GM18526 (cell line): ENCODE measurements at regions not wholly inside any gene's neighbourhood (a gene's known extent, or its start where the extent isn't known, plus 50 kb on each side); places are given as distances from the start of the nearest gene placed in this dataset.

ENCODE experiments used
- POLR2A ChIP-seq: IDR thresholded peaks from 3 replicates; pipeline ENCODE4 v1.6.1; 2011; ENCODE audit not compliant: insufficient read length; ENCODE audit errors: extremely low read depth

GRCh38 chr19:28920269-28921066 lies 292.5 kb downstream of the UQCRFS1 start:
- TF ChIP-seq POLR2A: no peak

DNA sequence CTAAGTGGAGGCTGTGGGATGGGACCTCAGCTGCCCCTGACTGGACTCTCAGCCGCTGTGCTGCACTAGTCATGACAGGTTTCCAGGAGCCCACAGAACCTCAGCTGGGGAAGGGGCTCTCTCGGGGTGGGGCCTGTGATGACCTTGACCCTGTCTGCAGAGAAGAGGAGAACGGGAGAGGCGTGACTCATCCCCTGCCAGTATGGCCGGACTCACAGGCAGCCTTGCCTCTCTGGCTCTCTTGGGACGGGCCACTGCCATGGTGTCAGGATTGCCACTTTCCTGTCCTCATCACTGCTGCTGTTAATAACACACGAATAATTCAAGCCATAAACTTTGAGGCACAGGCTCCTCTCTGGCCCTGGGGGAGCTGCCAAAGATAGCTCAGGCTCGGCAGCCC lies 295.3 kb downstream of the UQCRFS1 start:
- no peak for TF ChIP-seq POLR2A

DNA sequence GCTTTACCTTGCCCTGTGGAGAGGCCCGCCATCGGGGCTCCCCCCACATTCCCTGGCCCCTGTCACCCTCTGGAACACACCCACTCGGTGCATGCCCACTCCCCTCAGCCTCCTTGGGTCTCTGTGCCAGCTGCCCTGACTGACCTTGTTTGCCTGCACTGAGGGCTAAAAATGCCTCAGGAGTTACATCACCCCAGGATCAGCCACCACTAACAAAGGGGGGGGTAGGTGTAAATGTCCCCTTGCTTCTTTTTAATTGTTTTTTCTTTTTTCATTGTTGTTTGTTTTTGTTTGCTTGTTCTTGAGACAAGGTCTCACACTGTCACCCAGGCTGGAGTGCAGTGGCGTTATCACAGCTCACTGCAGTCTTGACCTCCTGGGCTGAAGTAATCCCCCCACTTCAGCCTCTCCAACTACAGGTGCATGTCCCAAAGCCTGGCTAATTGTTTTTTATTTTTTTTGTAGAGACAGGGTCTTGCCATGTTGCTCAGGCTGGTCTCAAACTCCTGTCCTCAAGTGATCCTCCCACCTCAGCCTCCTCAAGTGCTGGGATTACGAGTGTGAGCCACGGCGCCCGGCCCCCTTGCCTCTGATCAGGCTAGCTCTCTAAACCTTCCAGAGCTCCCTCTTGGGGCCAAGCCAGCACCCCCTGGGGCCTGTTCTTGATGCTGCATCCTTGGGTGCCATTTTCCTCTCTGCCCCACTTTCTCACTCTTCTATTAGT lies 297.1 kb downstream of the UQCRFS1 start:
- TF ChIP-seq POLR2A: no peak

DNA sequence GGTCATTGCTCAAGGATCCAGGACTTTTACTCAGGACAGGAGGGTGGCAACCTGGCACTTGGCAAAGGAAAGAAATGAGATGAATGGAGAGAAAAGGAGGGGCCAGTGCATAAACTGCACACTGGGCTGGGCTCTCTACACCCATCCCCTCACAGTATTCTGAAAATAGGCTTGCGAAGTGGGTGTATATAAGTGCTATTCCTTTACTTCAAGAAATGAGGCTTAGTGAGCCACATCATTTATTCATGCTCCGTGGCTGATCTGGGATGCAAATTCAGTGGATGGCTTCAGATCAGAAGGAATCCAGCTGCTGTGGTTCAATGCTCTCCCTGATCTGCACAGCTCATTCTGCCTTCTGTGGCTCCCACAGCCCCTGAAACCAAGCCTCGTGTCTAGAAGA lies 297.7 kb downstream of the UQCRFS1 start:
- no peak for TF ChIP-seq POLR2A

GRCh38 chr19:28914173-28914572 lies 298.8 kb downstream of the UQCRFS1 start:
- no peak for TF ChIP-seq POLR2A

DNA sequence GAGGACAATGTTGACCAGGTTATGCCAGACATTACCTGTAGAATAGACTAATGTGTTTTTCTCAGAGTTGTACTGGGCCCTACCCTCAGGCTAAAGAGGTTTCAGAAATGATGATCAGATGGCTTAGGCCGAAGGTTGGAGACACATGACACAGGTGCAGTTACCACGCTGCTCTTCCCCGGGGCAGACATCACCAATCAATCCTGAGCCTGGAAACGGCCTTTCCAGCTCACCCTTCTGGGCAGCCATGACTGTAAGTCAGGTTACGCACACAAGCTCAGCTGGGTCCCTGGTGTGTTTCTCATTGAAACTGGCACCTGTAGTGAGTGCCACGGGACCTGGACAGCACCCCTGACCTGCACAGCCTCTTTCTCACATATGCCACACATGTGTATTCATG lies 299.3 kb downstream of the UQCRFS1 start:
- TF ChIP-seq POLR2A: no peak

DNA sequence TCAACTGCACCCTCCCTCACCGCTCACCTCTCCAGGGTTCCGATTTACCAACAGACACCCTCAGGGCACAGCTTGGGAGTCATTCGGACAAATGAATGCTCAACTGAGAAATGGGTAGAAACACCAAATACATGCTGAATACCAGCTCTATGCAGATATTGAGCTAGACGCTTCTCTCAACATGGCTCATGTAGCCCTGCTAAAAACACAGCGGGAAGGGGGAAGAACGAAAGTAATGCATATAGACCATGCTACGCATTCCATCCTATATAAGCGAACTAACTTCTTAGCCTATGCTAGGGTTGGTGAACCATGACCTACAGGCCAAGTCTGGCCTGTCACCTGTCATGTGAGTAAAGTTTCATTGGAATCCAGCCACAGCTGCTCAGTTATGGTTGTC lies 304.0 kb downstream of the UQCRFS1 start:
- no peak for TF ChIP-seq POLR2A

DNA sequence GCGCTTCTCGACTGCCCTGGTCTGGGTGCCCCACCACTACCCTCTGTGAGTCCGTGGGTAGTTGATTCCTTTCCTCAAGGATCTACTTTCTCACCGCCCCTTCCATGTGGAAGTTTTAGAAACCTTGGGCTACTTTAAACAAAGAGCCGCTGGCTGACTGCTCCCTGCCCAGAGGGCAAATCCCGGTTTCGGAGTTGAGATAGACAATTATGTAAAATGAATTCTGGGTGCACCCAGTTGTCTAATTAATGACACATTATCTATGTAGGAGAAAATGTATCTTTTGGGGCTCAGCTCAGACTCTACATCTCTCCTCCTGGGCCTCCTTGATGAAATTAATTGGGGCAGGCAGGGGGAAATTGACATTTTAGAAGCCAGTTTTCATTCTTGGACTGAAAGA lies 305.4 kb downstream of the UQCRFS1 start:
- TF ChIP-seq POLR2A: no peak

DNA sequence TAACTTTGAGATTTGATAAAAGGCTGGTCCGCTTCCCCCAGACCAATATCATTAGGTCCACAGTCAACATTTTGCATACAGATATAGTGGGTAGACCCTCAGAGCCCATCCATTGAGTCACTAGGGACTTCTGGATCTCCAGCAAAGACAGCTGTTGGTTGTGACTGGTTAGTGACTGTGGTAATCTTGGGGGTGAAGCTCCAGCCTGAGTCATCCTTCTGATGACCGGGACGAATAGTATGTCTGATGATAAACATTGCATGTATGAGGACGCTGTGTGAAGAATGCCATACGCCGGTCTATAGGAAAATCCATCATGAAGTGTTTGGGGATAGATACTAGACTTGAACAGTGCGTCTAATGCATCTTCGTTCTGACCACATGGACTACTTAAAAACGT lies 307.0 kb downstream of the UQCRFS1 start:
- TF ChIP-seq POLR2A: no peak

DNA sequence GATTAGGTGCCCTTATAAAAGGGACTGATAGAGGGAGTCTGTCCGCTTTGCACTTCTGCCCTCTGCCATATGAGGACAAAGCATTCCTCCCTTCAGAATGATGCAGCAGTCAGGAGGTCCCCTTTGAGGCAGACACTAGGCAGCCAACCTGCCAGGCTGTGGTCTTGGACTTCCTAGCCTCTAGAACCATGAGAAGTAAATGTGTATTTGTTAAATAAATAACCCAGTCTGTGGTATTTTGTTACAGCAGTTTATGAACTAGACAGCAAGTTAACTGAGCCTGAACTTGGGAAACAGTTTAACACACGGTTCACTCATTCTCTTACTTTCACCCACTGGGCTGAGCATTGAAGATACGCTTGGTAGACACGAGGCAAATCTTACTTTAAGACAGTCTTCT lies 313.2 kb downstream of the UQCRFS1 start:
- TF ChIP-seq POLR2A: no peak

GRCh38 chr19:28898249-28898648 lies 314.7 kb downstream of the UQCRFS1 start:
- no peak for TF ChIP-seq POLR2A

DNA sequence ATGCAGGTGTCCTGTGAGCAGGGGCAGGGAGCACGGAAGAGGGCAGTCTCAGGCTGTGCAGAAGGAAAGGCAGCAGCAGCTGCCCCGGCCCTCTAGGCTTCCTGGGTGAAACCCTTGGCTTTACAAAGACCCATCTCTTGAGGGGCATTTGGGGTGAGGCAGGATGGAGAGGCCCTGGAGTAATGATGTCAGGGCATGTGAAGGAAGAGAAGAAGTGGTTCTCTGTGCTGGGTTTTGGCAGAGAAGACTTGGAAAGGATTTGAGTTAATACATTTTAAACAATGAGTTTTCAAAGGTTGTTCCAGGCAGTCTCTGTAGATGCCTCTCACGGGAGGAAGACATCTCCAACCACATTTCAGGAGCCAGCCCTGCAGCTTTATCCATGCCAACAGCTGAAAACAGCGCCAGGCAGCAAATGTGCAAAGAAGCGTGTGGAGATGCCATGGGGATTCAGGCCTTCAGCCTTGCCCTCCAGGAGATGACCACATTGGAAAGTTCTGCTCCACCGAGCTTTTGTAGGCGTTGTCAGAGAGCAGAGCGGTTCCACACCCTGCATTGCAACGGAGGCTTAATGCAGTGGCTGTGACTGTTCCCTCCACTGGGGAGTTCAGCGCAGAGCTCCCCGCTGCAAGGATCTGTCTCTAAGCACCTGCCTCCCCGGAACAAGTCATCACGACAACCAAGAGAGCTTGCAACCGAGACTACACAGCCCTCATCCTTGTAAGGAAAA lies 322.8 kb downstream of the UQCRFS1 start:
- no peak for TF ChIP-seq POLR2A

DNA sequence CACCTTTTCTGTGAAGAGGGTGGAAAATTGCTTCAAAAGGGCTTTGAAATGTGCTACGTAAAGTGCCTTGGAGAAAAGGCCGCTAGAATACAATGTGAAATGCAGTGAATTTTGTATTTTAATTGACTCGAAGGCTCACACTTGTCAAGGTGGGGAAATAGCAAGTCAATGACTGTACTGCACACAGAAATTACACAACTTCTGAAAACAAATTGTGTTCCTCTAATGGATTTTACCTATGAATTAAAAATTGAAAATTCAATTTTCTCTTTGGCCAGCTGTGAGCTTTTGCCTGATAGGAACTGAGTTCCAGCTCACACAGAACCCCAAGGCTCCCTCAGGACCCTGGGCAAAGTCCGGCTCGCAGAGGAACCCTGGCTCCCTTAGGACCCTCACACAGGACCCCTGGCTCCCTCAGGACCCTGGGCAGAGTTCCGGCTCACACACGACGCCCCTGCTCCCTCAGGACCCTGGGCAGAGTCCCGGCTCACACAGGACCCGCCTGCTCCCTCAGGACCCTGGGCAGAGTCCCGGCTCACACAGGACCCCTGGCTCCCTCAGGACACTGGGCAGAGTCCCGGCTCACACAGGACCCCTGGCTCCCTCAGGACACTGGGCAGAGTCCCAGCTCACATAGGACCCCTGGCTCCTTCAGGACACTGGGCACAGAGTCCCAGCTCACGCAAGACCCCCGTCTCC lies 324.9 kb downstream of the UQCRFS1 start:
- no peak for TF ChIP-seq POLR2A

DNA sequence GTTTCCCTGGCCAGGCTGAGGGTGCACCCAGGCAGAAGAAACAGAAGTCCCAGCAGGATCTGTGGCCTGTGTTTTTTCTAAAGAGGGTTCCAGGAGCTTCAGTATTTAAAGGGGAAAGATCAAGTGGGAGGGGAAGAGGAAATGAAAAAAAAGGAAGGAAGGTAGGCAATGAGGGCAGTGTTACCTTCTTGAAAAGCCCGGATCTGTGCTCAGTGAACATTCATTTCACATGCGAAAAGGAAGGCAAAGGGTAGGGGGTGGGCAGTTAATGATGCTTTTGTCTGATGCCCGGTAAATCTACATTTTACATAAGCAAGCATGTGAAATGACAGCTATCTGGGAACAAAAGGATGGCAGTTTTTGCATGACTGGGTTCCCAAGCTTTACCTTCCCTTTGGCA lies 326.2 kb downstream of the UQCRFS1 start:
- no peak for TF ChIP-seq POLR2A

DNA sequence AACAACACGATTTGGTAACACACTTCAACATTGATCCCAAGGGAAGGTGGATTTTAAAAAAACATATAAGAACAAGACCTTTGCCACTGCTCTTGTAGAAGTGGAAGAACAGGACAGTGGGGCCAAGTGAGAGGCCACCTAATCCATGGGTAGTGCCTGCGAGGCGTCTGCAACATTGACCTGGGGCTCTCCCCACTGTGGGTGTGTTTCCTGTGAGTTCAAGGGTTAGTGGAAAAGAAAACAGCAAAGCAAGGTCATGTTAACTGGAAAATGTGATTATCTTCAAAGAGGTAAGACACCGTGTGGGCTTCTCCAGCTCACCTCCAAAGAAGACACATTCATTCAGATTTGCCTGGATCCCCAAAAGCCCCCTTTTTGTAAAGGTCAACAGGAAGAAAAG lies 327.0 kb downstream of the UQCRFS1 start:
- no peak for TF ChIP-seq POLR2A
